WI38 (cell line): ENCODE measurements at regions not wholly inside any gene's neighbourhood (a gene's known extent, or its start where the extent isn't known, plus 50 kb on each side); places are given as distances from the start of the nearest gene placed in this dataset.
"Not testable (repeated sequence)": the region's sequence is repeated elsewhere in the genome, so short reads cannot be mapped to it uniquely, and the experiment has no call there.

Experiments used
- H3K4me3 ChIP-seq: 2 replicates; pipeline ENCODE4 v1.5.1; 2011; ENCODE audit warnings: low read depth, mild to moderate bottlenecking, control low read depth, low read length
- TF ChIP-seq, protein P1 (sequence below): IDR thresholded peaks from 2 replicates; pipeline ENCODE4 v1.5.1; 2012; ENCODE audit warnings: low read depth, mild to moderate bottlenecking, control low read depth, low read length

DNA sequence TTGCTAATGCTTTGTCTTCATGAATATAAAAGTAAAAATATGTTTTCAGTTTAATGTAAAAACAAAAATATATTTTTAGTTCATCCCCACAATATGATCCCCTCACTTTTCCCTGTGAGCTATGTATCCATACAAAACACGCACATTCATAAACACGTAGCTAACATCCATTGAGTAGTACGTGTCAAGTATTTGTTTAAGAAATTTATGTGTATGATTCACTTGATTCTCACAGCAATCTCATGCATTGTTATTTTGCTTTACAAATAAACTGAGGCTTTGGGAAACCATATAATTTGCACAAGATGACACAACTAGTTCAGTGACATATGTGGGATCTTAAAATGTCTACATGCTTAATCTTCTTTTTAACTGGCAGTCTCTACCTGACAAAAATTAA, 329.6 kb upstream of the SEMA3C start:
- H3K4me3 ChIP-seq = no peak overlapping the region
- TF ChIP-seq, protein P1, sequence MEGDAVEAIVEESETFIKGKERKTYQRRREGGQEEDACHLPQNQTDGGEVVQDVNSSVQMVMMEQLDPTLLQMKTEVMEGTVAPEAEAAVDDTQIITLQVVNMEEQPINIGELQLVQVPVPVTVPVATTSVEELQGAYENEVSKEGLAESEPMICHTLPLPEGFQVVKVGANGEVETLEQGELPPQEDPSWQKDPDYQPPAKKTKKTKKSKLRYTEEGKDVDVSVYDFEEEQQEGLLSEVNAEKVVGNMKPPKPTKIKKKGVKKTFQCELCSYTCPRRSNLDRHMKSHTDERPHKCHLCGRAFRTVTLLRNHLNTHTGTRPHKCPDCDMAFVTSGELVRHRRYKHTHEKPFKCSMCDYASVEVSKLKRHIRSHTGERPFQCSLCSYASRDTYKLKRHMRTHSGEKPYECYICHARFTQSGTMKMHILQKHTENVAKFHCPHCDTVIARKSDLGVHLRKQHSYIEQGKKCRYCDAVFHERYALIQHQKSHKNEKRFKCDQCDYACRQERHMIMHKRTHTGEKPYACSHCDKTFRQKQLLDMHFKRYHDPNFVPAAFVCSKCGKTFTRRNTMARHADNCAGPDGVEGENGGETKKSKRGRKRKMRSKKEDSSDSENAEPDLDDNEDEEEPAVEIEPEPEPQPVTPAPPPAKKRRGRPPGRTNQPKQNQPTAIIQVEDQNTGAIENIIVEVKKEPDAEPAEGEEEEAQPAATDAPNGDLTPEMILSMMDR = no peak

DNA sequence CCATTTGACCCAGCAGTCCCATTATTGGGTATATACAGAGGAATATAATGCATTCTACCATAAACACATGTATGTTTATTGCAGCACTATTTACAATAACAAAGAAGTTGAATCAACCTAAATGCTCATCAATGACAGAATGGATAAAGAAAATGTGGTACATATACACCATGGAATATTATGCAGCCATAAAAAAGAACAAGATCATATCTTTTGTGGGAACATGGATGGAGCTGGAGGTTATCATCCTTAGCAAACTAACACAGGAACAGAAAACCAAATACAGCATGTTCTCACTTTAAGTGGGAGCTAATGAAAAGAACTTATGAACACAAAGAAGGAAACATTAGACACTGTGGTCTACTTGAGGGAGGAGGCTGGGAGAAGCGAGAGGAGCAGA, 328.5 kb upstream of the SEMA3C start:
- not testable (repeated sequence) for H3K4me3 ChIP-seq

- TF ChIP-seq, protein P1 = no peak
- H3K4me3 ChIP-seq = no peak overlapping the region
Observed at GRCh38 chr7:81245353-81245752, 326.5 kb upstream of the SEMA3C start.

DNA sequence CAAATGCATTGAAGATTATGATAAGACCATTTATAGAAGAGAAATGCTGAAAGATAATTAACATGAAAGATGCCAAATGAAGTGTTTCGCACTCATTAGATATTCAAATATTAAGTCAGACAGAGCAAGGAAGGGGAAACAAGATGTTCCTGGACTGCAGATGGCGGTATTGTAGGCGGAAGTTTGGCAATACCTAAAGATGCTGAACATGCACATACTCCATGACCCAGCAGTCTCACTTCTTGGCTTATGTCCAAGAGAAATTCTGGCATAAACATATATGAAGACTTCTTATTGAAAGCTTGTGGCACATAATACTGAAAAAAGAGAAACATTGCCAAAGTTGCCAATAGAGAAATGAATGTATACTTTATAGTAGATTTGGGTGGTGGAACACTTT, 325.4 kb upstream of the SEMA3C start:
- H3K4me3 ChIP-seq = no peak overlapping the region
- TF ChIP-seq, protein P1 = no peak

DNA sequence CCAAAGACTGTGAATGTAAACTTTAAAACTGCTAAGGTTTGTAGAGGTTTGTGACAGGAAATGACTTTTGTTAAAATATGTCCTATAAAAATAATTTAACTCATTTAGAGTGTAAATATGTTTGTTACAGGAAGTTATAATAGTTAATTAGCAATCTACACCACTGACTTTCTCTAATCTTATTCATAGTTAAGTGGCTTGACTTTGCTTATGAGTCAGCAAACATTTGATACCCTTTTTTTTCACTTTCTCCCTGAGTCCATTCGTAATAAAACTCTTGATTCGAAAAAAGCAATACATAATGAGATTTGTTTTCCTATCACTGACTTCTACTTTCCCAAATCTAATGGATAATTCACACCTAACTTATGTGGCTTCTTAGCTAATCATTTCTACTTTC, 317.7 kb upstream of the SEMA3C start:
- H3K4me3 ChIP-seq = no peak overlapping the region
- TF ChIP-seq, protein P1 = no peak

- no peak overlapping the region for H3K4me3 ChIP-seq
- TF ChIP-seq, protein P1 = no peak
Observed at GRCh38 chr7:81235997-81236396, 317.1 kb upstream of the SEMA3C start.

DNA sequence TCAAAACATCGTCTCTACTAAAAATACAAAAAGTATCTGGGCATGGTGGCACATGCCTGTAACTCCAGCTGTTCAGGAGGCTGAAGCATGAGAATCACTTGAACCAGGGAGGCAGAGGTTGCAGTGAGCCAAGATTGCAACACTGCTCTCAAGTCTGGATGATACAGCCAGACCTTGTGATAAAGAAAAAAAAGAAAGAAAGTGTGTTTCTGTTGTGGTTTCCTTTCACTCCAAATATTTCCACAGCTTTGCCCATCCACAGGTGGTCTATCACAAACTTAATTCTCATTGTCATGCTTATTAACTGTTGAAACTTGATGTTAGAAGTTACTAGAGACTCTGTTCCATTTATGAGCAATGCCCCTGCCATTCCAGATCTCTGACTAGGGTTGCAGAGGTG, 316.0 kb upstream of the SEMA3C start:
- no peak overlapping the region for H3K4me3 ChIP-seq
- TF ChIP-seq, protein P1 = no peak

DNA sequence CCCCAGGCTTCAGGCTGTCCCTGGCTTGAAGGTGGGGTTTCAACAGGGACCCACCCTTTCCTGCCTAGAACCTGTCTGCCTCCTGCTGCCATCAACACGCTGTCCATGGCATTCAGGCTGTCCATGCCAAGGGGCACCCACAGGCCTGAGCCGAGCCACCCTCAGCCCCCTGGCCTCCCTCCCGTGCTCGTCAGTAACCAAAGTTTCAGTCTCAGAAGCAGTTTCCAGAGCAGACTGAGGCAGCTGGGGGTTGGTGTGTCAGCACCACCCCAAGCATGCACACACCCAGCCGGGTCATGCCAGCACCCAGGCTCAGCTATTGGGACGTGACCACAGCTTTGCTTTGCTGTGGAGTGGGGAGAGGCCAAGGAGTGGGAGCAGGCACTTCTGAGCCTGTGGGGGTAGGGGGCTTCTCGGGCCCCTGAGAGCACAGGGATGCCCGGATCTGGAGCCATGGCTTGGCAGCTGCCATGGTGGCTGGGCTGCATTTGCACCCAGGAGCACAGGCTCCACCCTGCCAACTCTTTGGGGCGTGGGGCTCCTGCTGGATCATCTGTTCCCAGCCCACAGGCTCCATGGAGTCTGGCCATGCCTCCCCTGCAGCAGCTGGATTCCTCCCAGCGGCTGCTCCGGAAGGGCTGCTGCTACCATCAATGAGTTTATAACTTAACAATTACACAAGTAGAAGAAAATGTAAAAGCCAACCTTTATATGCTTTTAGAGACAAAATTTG, 314.5 kb upstream of the SEMA3C start:
- H3K4me3 ChIP-seq = no peak overlapping the region
- TF ChIP-seq, protein P1 = no peak
